ENCODE measurements at regions not wholly inside any gene's neighbourhood (a gene's known extent, or its start where the extent isn't known, plus 50 kb on each side); places are given as distances from the start of the nearest gene placed in this dataset.

DNA sequence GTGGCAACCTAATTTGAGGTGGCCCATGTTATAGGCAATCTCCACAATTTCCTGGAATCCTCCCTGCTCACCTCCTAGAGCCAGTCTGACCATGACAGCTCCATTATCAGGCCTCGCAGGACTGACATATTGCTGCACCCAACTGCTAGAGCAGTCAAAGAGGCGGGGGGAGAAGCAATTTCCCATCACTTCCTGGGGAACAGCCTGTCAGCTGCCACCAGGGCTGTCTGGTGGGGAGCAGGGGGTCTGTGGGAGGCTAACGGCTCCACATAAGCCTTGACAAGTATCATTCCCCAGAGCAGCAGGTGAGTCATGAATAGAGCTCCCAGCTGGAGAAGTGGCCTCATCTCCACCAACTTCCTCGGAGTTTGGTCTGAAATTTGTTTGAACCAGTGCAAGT is 322.9 kb downstream of the MATN1 start:
- TF ChIP-seq, protein P1, sequence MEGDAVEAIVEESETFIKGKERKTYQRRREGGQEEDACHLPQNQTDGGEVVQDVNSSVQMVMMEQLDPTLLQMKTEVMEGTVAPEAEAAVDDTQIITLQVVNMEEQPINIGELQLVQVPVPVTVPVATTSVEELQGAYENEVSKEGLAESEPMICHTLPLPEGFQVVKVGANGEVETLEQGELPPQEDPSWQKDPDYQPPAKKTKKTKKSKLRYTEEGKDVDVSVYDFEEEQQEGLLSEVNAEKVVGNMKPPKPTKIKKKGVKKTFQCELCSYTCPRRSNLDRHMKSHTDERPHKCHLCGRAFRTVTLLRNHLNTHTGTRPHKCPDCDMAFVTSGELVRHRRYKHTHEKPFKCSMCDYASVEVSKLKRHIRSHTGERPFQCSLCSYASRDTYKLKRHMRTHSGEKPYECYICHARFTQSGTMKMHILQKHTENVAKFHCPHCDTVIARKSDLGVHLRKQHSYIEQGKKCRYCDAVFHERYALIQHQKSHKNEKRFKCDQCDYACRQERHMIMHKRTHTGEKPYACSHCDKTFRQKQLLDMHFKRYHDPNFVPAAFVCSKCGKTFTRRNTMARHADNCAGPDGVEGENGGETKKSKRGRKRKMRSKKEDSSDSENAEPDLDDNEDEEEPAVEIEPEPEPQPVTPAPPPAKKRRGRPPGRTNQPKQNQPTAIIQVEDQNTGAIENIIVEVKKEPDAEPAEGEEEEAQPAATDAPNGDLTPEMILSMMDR (IDR thresholded peaks at IDR 0.05), result no peak
- no peak for TF ChIP-seq EZH2phosphoT487 (IDR thresholded peaks at IDR 0.05)

All from neural progenitor cell (in vitro differentiated cells).